ENCODE measurements at regions not wholly inside any gene's neighbourhood (a gene's known extent, or its start where the extent isn't known, plus 50 kb on each side); places are given as distances from the start of the nearest gene placed in this dataset.
"Not testable (repeated sequence)": the region's sequence is repeated elsewhere in the genome, so short reads cannot be mapped to it uniquely, and the experiment has no call there.

- no peak for DNase-seq
Observed at GRCh38 chr14:106729551-106729950, 1203.2 kb downstream of the TMEM121 start.

GRCh38 chr14:106733771-106734170 lies 1207.4 kb downstream of the TMEM121 start:
- DNase-seq = no peak

- DNase-seq = no peak
Observed at GRCh38 chr14:106737021-106737420, 1210.6 kb downstream of the TMEM121 start.

- DNase-seq = no peak
Observed at GRCh38 chr14:106738075-106738474, 1211.7 kb downstream of the TMEM121 start.

- not testable (repeated sequence) for DNase-seq
Observed at GRCh38 chr14:106738598-106739258, 1212.3 kb downstream of the TMEM121 start.

- peak in 1 of 56 donors; percentile 1 for DNase-seq
Observed at GRCh38 chr14:106741086-106741827, 1214.9 kb downstream of the TMEM121 start.

DNA sequence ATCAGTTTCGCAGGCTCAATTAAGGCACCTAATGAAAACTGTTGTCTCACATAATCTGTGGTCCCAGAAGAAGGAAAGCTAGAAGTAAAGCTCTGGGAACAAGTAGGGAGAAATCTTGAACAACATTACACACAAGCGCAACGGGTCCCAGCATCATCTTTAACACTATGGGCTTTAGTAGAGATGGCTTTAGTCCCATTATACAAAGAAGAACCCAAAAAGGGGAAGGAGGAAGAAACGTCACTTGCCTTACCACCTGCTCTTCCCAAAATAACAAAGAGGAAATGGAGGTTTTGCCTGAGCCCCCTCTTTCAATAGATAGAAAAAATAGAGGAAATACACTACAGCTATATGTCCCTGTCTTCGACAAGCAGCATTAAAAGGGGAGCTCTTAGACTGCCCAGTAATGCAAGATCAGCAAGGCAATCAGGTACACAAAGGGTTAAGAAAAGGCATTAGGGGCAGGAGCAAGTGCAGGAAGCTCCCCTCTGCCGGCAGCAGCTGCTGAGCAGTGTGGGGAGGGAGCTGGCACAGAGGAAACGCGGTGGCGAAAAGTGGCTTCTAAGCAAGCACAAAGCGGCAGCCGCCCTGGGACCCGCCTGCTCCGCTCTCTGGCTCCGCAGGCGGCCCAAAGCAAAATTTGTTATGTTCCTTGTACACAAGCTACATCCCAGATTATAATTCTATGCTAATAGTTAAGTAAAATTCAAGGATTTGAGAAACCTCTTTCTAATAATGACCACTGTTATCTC lies 1218.8 kb downstream of the TMEM121 start:
- DNase-seq = not testable (repeated sequence)

DNA sequence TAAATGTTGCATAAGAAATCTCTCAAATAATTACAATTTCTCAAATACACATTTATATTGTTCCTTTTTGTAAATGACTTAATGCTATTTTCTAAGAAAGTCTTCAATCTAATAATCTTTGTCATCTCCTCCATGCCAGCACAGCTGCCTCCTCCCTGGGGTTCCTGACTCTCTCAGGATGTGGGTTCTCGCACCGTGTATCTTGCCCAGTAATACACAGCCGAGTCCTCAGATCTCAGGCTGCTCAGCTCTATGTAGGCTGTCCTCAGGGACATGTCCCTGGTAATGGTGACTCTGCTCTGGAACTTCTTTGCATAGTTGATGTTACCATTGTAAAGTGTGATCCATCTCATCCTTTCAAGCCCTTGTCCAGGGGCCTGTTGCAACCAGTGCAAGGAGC lies 1223.7 kb downstream of the TMEM121 start:
- not testable (repeated sequence) for DNase-seq

DNA sequence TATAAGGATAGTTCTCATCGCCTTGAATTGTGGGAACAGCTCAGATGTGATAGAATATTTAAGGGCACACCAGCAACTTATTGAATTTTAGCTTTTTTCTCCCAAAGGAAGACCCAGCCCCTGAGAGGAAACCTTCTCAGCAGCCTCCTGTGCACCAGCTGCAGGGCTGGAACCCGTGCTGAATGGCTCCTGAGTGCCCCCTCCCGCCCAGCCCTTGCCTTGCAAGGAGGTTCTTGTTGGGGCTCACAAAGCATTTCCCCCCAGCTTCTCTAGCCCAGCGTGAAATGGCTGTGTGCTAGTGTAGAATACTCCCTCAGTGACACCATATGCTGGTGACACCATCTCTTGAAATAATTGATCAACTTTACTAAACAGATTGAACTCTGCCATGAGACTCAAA lies 1227.4 kb downstream of the TMEM121 start:
- not testable (repeated sequence) for DNase-seq

DNA sequence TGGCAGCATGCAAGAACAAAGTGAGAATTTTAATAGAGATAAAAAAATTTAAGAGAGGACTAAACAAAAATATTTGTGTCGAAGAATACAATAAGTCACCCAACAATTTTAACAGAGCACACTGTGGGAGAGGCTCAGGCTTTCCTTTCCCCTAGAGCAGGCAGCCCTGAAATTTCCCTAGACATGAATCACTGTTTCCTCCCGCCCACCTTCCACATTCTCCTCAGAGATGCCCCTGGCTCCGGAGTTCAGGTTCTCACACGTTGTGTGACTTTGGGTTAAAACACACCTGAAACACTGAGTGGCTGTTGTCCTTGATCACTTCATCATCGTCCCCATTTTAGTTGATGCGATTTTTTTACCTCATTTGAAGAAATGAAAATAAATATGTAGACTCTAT lies 1231.1 kb downstream of the TMEM121 start:
- DNase-seq = not testable (repeated sequence)

- not testable (repeated sequence) for DNase-seq
Observed at GRCh38 chr14:106761886-106762816, 1235.8 kb downstream of the TMEM121 start.

DNA sequence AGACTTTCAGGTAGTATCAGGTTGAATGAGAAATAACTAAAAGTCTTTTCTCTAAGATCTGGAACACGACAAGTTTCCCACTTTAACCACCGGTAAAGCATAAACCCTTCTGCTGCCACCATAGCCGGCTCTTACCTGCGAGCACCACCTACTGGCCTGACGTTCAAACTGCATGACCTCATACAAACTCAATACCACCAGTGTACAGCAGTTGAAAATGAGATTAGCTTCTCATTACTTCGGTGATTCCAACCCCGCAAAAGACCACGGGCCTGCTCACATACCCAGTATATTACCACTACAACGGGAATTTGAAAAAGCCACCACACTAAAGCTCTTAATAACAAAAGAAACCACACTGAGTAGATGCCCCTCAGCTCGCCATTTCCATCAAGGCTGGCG lies 1238.6 kb downstream of the TMEM121 start:
- DNase-seq = not testable (repeated sequence)

- no peak for DNase-seq
Observed at GRCh38 chr14:106766145-106766544, 1239.8 kb downstream of the TMEM121 start.

DNA sequence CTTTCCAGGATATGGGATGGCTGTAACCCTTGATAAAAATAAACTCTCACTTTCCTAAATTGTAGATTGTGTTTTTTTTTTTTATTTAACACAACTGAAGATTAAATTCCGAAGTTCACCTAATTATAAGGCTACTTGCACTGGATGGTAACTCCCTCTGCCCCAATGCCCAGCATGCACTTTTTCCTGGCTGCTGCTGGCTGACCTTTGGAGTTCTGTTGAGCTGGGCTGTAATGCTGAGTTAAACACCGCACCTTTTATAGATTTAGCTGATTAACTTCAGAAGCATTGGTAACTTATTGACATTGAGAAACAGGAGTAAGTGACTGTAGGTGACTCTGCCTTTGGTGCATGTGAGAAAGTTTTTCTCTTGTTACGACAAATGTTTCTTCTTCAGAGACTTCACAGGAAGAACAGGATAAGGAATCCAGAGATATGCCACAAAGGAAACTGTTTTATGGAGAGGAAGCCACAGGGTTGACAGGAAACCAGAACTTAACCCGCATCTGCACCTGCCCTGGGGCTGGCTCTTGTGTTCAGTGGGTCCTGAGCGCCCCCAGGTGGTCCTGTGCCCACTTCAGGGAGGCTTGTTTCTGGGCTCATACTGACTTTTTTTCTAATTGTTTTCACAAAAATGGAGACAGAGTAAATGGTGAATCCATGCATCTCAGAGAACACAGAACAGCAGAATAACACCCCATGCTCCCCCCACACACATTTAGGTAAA lies 1240.3 kb downstream of the TMEM121 start:
- DNase-seq = not testable (repeated sequence)

- DNase-seq = not testable (repeated sequence)
Observed at GRCh38 chr14:106768230-106768629, 1241.8 kb downstream of the TMEM121 start.

GRCh38 chr14:106768972-106769700 lies 1242.8 kb downstream of the TMEM121 start:
- not testable (repeated sequence) for DNase-seq

DNA sequence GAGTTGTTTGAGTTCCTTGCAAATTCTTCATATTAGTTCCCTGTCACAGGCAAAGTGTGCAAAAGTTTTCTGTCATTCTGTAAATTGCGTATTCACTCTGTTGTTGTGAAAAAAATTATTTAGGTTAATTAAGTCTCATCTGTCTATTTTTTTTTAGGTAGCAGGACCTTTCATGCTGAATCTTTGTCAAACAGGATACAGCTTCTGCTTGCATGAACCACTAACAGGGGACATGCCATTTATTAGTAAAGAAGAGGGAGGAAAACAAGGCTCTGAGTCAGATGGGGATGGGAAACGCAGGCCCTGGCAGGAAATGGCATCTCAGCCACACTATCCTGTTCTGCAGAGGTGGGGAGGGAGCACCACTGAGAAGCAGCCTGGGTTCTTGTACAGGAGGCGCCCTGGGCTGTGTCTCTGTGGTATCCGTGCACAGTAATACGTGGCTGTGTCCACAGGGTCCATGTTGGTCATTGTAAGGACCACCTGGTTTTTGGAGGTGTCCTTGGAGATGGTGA lies 1243.8 kb downstream of the TMEM121 start:
- not testable (repeated sequence) for DNase-seq

GRCh38 chr14:106774889-106775480 lies 1248.6 kb downstream of the TMEM121 start:
- peak in 1 of 56 donors; percentile 23 for DNase-seq
